ENCODE measurements at regions not wholly inside any gene's neighbourhood (a gene's known extent, or its start where the extent isn't known, plus 50 kb on each side); places are given as distances from the start of the nearest gene placed in this dataset.

DNA sequence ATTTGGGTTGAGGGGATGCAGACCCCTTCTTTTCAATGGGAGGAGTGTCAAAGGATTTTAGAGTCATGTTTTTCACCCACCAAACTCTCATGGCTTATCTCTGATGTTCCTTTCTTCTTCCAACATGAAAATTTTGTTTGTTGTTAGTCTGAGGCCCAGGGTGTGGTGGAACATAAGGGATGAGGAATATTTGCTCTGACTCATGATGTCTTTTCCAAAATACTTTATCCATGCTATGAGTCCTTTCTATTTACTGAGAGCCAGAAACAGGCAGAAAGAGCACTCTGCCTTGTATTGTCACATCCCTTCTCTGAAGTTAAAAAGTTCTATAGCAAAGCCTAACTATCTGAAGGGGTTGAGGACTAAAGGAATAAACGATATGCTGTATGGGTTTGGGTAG lies 61.6 kb upstream of the GYPA start:
- DNase-seq (ENCODE audit: low read depth): no peak
- TF ChIP-seq, protein P1, sequence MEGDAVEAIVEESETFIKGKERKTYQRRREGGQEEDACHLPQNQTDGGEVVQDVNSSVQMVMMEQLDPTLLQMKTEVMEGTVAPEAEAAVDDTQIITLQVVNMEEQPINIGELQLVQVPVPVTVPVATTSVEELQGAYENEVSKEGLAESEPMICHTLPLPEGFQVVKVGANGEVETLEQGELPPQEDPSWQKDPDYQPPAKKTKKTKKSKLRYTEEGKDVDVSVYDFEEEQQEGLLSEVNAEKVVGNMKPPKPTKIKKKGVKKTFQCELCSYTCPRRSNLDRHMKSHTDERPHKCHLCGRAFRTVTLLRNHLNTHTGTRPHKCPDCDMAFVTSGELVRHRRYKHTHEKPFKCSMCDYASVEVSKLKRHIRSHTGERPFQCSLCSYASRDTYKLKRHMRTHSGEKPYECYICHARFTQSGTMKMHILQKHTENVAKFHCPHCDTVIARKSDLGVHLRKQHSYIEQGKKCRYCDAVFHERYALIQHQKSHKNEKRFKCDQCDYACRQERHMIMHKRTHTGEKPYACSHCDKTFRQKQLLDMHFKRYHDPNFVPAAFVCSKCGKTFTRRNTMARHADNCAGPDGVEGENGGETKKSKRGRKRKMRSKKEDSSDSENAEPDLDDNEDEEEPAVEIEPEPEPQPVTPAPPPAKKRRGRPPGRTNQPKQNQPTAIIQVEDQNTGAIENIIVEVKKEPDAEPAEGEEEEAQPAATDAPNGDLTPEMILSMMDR (IDR thresholded peaks at IDR 0.05; ENCODE audit: insufficient read depth, low read depth, low read length): no peak
- no peak overlapping the region for H3K4me3 ChIP-seq (ENCODE audit: low read depth, low read length)

GRCh38 chr4:144203155-144203554 lies 62.6 kb upstream of the GYPA start:
- TF ChIP-seq, protein P1 (IDR thresholded peaks at IDR 0.05; ENCODE audit: insufficient read depth, low read depth, low read length): no peak
- H3K4me3 ChIP-seq (ENCODE audit: low read depth, low read length): no peak overlapping the region
- DNase-seq (ENCODE audit: low read depth): no peak

DNA sequence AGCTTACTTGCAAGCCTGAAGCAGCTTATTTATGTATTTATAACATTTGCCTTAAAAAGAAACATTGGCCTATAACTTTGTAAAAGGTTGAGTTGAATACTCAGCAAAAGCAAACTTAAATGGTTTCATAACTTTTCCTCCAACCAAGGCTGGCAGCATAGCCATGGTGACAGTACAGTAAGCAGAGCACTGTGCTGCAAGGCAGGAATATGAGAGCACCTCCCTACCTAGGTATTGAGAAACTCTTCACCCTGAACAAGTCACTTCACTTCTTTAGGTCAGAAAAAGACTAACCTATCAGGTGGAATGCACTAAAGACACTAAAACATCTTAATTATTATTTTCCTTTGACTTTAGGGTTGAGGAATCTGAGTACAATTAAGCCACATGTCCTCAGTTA lies 63.9 kb upstream of the GYPA start:
- H3K4me3 ChIP-seq (ENCODE audit: low read depth, low read length): no peak overlapping the region
- DNase-seq (ENCODE audit: low read depth): no peak
- TF ChIP-seq, protein P1 (IDR thresholded peaks at IDR 0.05; ENCODE audit: insufficient read depth, low read depth, low read length): no peak

GRCh38 chr4:144206711-144207110 lies 66.2 kb upstream of the GYPA start:
- TF ChIP-seq, protein P1 (IDR thresholded peaks at IDR 0.05; ENCODE audit: insufficient read depth, low read depth, low read length): no peak
- no peak overlapping the region for H3K4me3 ChIP-seq (ENCODE audit: low read depth, low read length)
- no peak for DNase-seq (ENCODE audit: low read depth)

GRCh38 chr4:144208074-144208473 lies 67.6 kb upstream of the GYPA start:
- TF ChIP-seq, protein P1 (IDR thresholded peaks at IDR 0.05; ENCODE audit: insufficient read depth, low read depth, low read length): no peak
- no peak for DNase-seq (ENCODE audit: low read depth)
- H3K4me3 ChIP-seq (ENCODE audit: low read depth, low read length): no peak overlapping the region

- H3K4me3 ChIP-seq (ENCODE audit: low read depth, low read length): no peak overlapping the region
Measured at GRCh38 chr4:144209491-144209890, 69.0 kb upstream of the GYPA start.

DNA sequence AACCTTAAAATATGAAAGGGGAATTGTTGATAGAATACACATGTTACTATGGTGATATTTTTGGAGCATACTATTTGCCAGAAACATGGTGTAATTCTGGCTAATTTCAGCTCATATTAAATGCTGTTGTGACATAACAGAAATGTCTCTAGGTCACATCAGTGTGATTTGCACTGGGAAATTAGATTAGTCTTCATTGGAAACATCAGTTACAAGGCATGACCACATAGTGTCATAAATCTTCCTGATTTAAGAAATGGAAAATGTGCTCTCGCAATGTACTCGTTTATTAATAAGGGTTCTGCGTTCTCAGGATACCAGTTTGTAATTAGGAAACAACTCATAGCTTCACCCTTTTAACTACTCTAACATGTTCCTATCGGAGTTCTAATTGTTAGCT lies 72.9 kb upstream of the GYPA start:
- no peak overlapping the region for H3K4me3 ChIP-seq (ENCODE audit: low read depth, low read length)
- DNase-seq (ENCODE audit: low read depth): no peak
- TF ChIP-seq, protein P1 (IDR thresholded peaks at IDR 0.05; ENCODE audit: insufficient read depth, low read depth, low read length): no peak

More at GRCh38 chr4:144209491-144209890, 69.0 kb upstream of the GYPA start:
- DNase-seq (ENCODE audit: low read depth): no peak
- TF ChIP-seq, protein P1 (IDR thresholded peaks at IDR 0.05; ENCODE audit: insufficient read depth, low read depth, low read length): no peak
